Spleen (tissue), 11 donors: ENCODE measurements at regions not wholly inside any gene's neighbourhood (a gene's known extent, or its start where the extent isn't known, plus 50 kb on each side); places are given as distances from the start of the nearest gene placed in this dataset.

ENCODE experiments used
- DNase-seq: peaks from one replicate; pipeline ENCODE4 v3.0.0-alpha.2; 2020
- H3K27ac ChIP-seq, 8 donors: fragments of 200-600 bp; sonication (generic) in 7 of 8; 1 replicate in 4 of 8; 2 replicates in 4 of 8; pipeline versions ENCODE4 v1.5.0 to v1.8.0; 2016 to 2021; ENCODE audit warnings: inconsistent platforms in 4 of 8, mild to moderate bottlenecking in 4 of 8, moderate library complexity in 1 of 8
- H3K27me3 ChIP-seq, 7 donors: fragments of 200-600 bp; sonication (generic) in 6 of 7; replicated peaks in 1 of 7; 1 replicate in 4 of 7; 2 replicates in 3 of 7; pipeline versions ENCODE4 v1.5.0 to v1.8.0; 2016 to 2021; ENCODE audit warnings: inconsistent platforms in 3 of 7, mild to moderate bottlenecking in 1 of 7
- H3K36me3 ChIP-seq, 6 donors: fragments of 200-600 bp; sonication (generic) in 5 of 6; 1 replicate in 4 of 6; 2 replicates in 2 of 6; pipeline versions ENCODE4 v1.5.0 to v1.8.0; 2016 to 2021; ENCODE audit warnings: inconsistent platforms in 2 of 6
- H3K4me1 ChIP-seq, 6 donors: fragments of 200-600 bp; sonication (generic) in 5 of 6; 1 replicate in 3 of 6; 2 replicates in 3 of 6; pipeline versions ENCODE4 v1.5.0 to v1.8.0; 2016 to 2021; ENCODE audit warnings: inconsistent platforms in 3 of 6
- H3K4me3 ChIP-seq, 8 donors: fragments of 200-600 bp; sonication (generic) in 7 of 8; 1 replicate in 4 of 8; 2 replicates in 4 of 8; pipeline versions ENCODE4 v1.5.0 to v1.8.0; 2016 to 2021; ENCODE audit warnings: inconsistent platforms in 4 of 8, mild to moderate bottlenecking in 4 of 8, moderate library complexity in 2 of 8
- H3K9me3 ChIP-seq, 8 donors: fragments of 200-600 bp; sonication (generic) in 7 of 8; 1 replicate in 4 of 8; 2 replicates in 4 of 8; pipeline versions ENCODE4 v1.5.0 to v1.8.0; 2016 to 2021; ENCODE audit warnings: inconsistent platforms in 4 of 8
- POLR2A ChIP-seq, 3 donors: fragments of 450-650 bp; IDR thresholded peaks; one replicate each; pipeline ENCODE4 v1.5.1; 2017; ENCODE audit warnings: antibody characterized with exemption in 3 of 3, mild to moderate bottlenecking in 1 of 3
- POLR2AphosphoS5 ChIP-seq, 3 donors: sonication (generic); formaldehyde crosslinking; IDR thresholded peaks; one replicate each; pipeline ENCODE4 v1.5.1; 2017; ENCODE audit warnings: antibody characterized with exemption in 3 of 3
- WGBS, 5 donors: extraction: QIAGEN DNeasy Blood & Tissue Kit in 3 of 5; methylation state at CpG; one replicate each; pipeline versions ENCODE4 v1.1.5 to v1.1.7; 2013 to 2018; 5-methylcytosine and 5-hydroxymethylcytosine counted together
- intact Hi-C: fragments of 100-400 bp; cut with DNase I; formaldehyde crosslinking; loops from one replicate; pipeline ENCODE4 v1.15.0; 2023; ENCODE audit warnings: low total_unique reads
- TF ChIP-seq, protein P1 (sequence below), 11 experiments: fragments of 200-600 bp in 7 of 11; fragments of 450-650 bp in 4 of 11; sonication (generic) in 4 of 11; IDR thresholded peaks in 8 of 11; conservative IDR thresholded peaks in 3 of 11; 1 replicate in 7 of 11; 2 replicates in 4 of 11; pipeline versions ENCODE4 v1.4.0 to v1.8.0; 2016 to 2021; ENCODE audit warnings: antibody characterized with exemption in 11 of 11, inconsistent platforms in 4 of 11, mild to moderate bottlenecking in 1 of 11
- donor health status: healthy with polysubstance abuse.
- donor health status: DM: no; HTN: no; CAD: no; lungs with moderate emphysema.
- donor health status: DM: no; HTN: no; CAD: no.
- donor health status: Bipolar disorder and iron deficiency.
- donor health status: healthy.
- donor health status: DM: no; HTN: no; CAD: no.
- donor health status: DM: yes; HTN: yes; CAD: no.

DNA sequence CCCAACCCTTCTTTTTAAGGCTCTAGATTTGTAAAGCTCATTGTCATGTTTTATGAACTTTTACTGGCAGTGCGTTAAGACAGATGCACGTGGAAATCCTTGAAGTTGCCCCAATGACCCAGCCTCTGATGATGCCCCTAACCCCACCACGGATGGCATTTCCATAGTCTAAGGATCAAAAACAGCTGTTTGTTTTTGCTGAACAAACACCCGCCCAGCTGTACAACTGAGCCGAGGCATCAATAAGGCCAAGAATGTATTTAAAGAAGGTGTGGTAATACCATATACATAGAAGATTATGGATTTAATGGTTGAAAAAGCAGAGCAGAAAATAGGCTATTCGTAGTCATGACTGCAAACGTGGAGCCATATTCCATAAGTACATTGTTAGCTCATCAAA, 83.7 kb downstream of the SALL1 start:
- H3K9me3 ChIP-seq = no peaks in the 10 kb centered on the region
- H3K4me3 ChIP-seq = no peak overlapping the region
- no peaks in the 10 kb centered on the region for H3K27me3 ChIP-seq
- no peak for TF ChIP-seq POLR2AphosphoS5 (IDR thresholded peaks at IDR 0.05)
- no peak for TF ChIP-seq POLR2A (IDR thresholded peaks at IDR 0.05)
- TF ChIP-seq, protein P1, sequence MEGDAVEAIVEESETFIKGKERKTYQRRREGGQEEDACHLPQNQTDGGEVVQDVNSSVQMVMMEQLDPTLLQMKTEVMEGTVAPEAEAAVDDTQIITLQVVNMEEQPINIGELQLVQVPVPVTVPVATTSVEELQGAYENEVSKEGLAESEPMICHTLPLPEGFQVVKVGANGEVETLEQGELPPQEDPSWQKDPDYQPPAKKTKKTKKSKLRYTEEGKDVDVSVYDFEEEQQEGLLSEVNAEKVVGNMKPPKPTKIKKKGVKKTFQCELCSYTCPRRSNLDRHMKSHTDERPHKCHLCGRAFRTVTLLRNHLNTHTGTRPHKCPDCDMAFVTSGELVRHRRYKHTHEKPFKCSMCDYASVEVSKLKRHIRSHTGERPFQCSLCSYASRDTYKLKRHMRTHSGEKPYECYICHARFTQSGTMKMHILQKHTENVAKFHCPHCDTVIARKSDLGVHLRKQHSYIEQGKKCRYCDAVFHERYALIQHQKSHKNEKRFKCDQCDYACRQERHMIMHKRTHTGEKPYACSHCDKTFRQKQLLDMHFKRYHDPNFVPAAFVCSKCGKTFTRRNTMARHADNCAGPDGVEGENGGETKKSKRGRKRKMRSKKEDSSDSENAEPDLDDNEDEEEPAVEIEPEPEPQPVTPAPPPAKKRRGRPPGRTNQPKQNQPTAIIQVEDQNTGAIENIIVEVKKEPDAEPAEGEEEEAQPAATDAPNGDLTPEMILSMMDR (IDR thresholded peaks at IDR 0.05 in 8 of 11, conservative IDR thresholded peaks at IDR 0.05 in 3 of 11) = no peak
- intact Hi-C loops = no loop called here
- no peak overlapping the region for H3K27ac ChIP-seq
- 58 to 72% (median 71%) methylated on average over 7 of the region's 7 CpGs for WGBS, 5 donors
- no peak for DNase-seq
- H3K36me3 ChIP-seq = no peaks in the 10 kb centered on the region
- H3K4me1 ChIP-seq = no peaks in the 10 kb centered on the region

DNA sequence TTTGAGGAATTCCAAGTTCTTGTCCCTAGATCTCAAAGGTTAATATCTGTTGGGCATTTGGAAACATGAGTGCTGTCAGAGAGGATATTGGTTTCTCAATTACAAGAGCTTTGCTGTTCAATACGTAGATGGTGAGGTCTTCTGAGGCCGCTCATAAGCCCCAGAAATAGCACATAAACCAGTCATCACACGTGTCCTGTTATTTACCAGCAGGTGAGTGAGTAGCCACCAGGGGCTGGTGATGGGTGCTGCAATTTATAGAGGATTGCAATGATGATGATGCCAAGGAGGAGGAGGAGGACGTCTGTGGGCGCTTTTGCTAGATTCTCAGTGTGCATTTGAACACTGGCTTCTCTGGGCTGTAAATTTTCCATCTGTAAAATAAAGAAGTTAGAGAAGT, 89.0 kb downstream of the SALL1 start:
- no peaks in the 10 kb centered on the region for H3K4me1 ChIP-seq
- intact Hi-C loops = no loop called here
- peaks cover 0 to 12% (median 0%) of the 10 kb centered on the region in 7 donors for H3K27me3 ChIP-seq
- no peaks in the 10 kb centered on the region for H3K36me3 ChIP-seq
- TF ChIP-seq POLR2AphosphoS5 (IDR thresholded peaks at IDR 0.05) (no peak), POLR2A (IDR thresholded peaks at IDR 0.05) (no peak)
- TF ChIP-seq, protein P1 (IDR thresholded peaks at IDR 0.05 in 8 of 11, conservative IDR thresholded peaks at IDR 0.05 in 3 of 11) = no peak
- H3K9me3 ChIP-seq = no peaks in the 10 kb centered on the region
- no peak overlapping the region for H3K4me3 ChIP-seq
- DNase-seq = no peak
- H3K27ac ChIP-seq = no peak overlapping the region
- WGBS, 5 donors = 64 to 81% (median 70%) methylated on average over 5 of the region's 5 CpGs

DNA sequence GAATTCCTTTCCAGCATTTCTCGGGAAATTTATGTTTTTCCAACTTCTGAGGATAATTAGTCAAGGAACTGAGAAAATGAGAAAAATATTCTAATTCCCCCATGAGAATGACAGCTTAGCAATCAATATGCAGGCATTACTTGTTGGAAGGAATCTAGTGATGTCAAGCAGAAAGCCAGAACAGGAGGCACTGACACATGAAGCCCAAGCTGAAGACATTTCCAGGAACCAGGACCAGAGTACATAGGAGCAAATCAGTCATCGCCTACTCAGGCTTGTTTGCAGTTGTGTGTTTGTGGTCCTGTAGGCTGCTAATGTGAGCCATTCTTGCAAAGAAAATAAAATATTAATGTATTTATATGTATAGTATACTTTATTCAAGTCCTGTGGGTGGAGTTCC, 89.7 kb downstream of the SALL1 start:
- WGBS, 5 donors = 75 to 91% (median 82%) methylated on average over 2 of the region's 2 CpGs
- no peak for DNase-seq
- TF ChIP-seq POLR2AphosphoS5 (IDR thresholded peaks at IDR 0.05) (no peak), POLR2A (IDR thresholded peaks at IDR 0.05) (no peak)
- TF ChIP-seq, protein P1 (IDR thresholded peaks at IDR 0.05 in 8 of 11, conservative IDR thresholded peaks at IDR 0.05 in 3 of 11) = no peak

DNA sequence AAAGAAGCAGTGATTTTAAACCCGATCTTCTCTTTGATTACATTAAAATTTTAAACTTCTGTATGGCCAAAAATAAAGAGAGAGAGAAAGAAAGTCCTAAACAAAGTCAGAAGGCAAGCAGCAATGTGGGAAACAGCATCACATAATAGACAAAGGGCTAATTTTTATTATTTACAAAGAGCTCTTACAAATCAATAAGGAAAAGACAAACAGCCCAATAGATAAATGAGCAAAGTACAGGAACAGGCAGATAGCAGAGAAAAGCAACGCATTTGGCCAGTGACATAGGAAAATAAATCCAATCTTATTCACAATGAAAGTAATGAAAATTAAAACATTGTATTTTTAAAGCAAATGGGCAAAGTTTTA, 93.1 kb downstream of the SALL1 start:
- peaks cover 0 to 28% (median 0%) of the 10 kb centered on the region in 7 donors for H3K27me3 ChIP-seq
- no peak for DNase-seq
- H3K9me3 ChIP-seq = peaks cover 0 to 3% (median 0%) of the 10 kb centered on the region in 8 donors
- TF ChIP-seq POLR2AphosphoS5 (IDR thresholded peaks at IDR 0.05) (no peak), POLR2A (IDR thresholded peaks at IDR 0.05) (no peak)
- TF ChIP-seq, protein P1 (IDR thresholded peaks at IDR 0.05 in 8 of 11, conservative IDR thresholded peaks at IDR 0.05 in 3 of 11) = no peak
- H3K27ac ChIP-seq = no peak overlapping the region
- H3K4me3 ChIP-seq = no peak overlapping the region
- intact Hi-C loops = no loop called here
- WGBS, 5 donors = 65 to 75% (median 71%) methylated on average over 2 of the region's 2 CpGs
- no peaks in the 10 kb centered on the region for H3K4me1 ChIP-seq
- H3K36me3 ChIP-seq = no peaks in the 10 kb centered on the region

More for the DNA sequence above, 89.7 kb downstream of the SALL1 start:
- Histone ChIP-seq H3K27ac (no peak overlapping the region), H3K36me3 (no peaks in the 10 kb centered on the region), H3K27me3 (peaks cover 0 to 18% (median 0%) of the 10 kb centered on the region in 7 donors), H3K9me3 (no peaks in the 10 kb centered on the region), H3K4me1 (no peaks in the 10 kb centered on the region), H3K4me3 (no peak overlapping the region)
- intact Hi-C loops = no loop called here
